Panc1 (cell line): ENCODE measurements at regions not wholly inside any gene's neighbourhood (a gene's known extent, or its start where the extent isn't known, plus 50 kb on each side); places are given as distances from the start of the nearest gene placed in this dataset.
"Not testable (repeated sequence)": the region's sequence is repeated elsewhere in the genome, so short reads cannot be mapped to it uniquely, and the experiment has no call there.

ENCODE experiments used
- ATAC-seq: fragments of 200-7000 bp; cut with Tn5 transposase; 2 replicates; pipeline ENCODE4 v1.9.1; 2020; ENCODE audit warnings: mild to moderate bottlenecking, moderate library complexity
- BruUV-seq: library from RNA; stranded (reverse); fragments of 400-500 nt; replicated peaks from 2 replicates; lab custom pipeline; 2021; lab: Mats Ljungman, UMichigan
- CTCF ChIA-PET: fragments of 300-600 bp; sonication (Branson Sonifier 250); formaldehyde crosslinking; loops from one replicate; lab custom pipeline; 2022; ENCODE audit warnings: antibody characterized with exemption; lab: Charles Lee
- POLR2A ChIA-PET: fragments of 300-600 bp; sonication (Branson Sonifier 250); formaldehyde crosslinking; loops from one replicate; lab custom pipeline; 2022; ENCODE audit warnings: antibody characterized with exemption; lab: Charles Lee
- DNase-seq: peaks from one replicate; pipeline ENCODE4 v3.0.0-alpha.2; 2010; ENCODE audit warnings: low read depth, low spot score
- H3K27ac ChIP-seq: 2 replicates; pipeline ENCODE4 v1.5.1; 2011; ENCODE audit warnings: mild to moderate bottlenecking, low read length, inconsistent platforms
- H3K27me3 ChIP-seq: fragments of 200-500 bp; sonication (Bioruptor generic); 2 replicates; pipeline ENCODE4 v1.6.0; 2014; ENCODE audit warnings: low read length, inconsistent platforms; ENCODE audit not compliant: control insufficient read depth, insufficient read depth
- H3K36me3 ChIP-seq: fragments of 200-500 bp; sonication (Bioruptor generic); 2 replicates; pipeline ENCODE4 v1.5.1; 2014; ENCODE audit warnings: inconsistent platforms, mild to moderate bottlenecking, low read length, moderate library complexity; ENCODE audit not compliant: control insufficient read depth, insufficient read depth
- H3K4me1 ChIP-seq: 2 replicates; pipeline ENCODE4 v1.5.1; 2011; ENCODE audit warnings: inconsistent platforms, mild to moderate bottlenecking, low read length, moderate library complexity; ENCODE audit not compliant: control insufficient read depth, insufficient read depth
- H3K4me3 ChIP-seq, 2 experiments: 2 replicates each; pipeline ENCODE4 v1.5.1; 2011 to 2012; ENCODE audit warnings: low read depth in 2 of 2, low read length in 2 of 2, mild to moderate bottlenecking in 2 of 2, inconsistent platforms in 1 of 2, moderate library complexity in 1 of 2
- H3K9me3 ChIP-seq: fragments of 200-500 bp; sonication (Bioruptor generic); 2 replicates; pipeline ENCODE4 v1.5.1; 2014; ENCODE audit warnings: low read depth, mild to moderate bottlenecking, inconsistent platforms, low read length, moderate library complexity; ENCODE audit not compliant: control insufficient read depth, insufficient read depth
- CTCF ChIP-seq: fragments of 450-650 bp; IDR thresholded peaks from 2 replicates; pipeline ENCODE4 v1.5.1; 2017; ENCODE audit warnings: mild to moderate bottlenecking
- POLR2AphosphoS5 ChIP-seq: IDR thresholded peaks from 2 replicates; pipeline ENCODE4 v1.6.1; 2012; ENCODE audit warnings: mild to moderate bottlenecking, low read depth, low read length, moderate library complexity
- REST ChIP-seq, 2 experiments: IDR thresholded peaks; 2 replicates each; pipeline ENCODE4 v1.6.1; 2011 to 2012; ENCODE audit warnings: low read depth in 2 of 2, control low read depth in 1 of 2, low read length in 1 of 2, mild to moderate bottlenecking in 1 of 2, moderate library complexity in 1 of 2; ENCODE audit not compliant: insufficient read depth in 1 of 2
- SIN3A ChIP-seq: IDR thresholded peaks from 2 replicates; pipeline ENCODE4 v1.6.1; 2012; ENCODE audit warnings: low read depth, mild to moderate bottlenecking, low read length, moderate library complexity, borderline replicate concordance; ENCODE audit not compliant: insufficient read depth
- TCF7L2 ChIP-seq: IDR thresholded peaks from 2 replicates; pipeline ENCODE4 v1.6.1; 2011; ENCODE audit warnings: mild to moderate bottlenecking, low read depth, low read length, inconsistent platforms
- in situ Hi-C: cut with HindIII; loops from 2 replicates; pipeline ENCODE4 v1.10.0; 2016; ENCODE audit warnings: low sequenced_read_pairs, low pct_unique_long_range_greater_than_20kb
- intact Hi-C: fragments of 100-400 bp; cut with micrococcal nuclease; formaldehyde crosslinking; loops from one replicate; pipeline ENCODE4 v1.10.0; 2022; ENCODE audit not compliant: unreplicated experiment

- BruUV-seq: no TSS peak
- Histone ChIP-seq H3K4me3 (no peak overlapping the region), H3K9me3 (no peaks in the 10 kb centered on the region), H3K36me3 (no peaks in the 10 kb centered on the region), H3K27ac (no peak overlapping the region), H3K27me3 (no peaks in the 10 kb centered on the region; the same call in 1 of the 2 replicates), H3K4me1 (no peaks in the 10 kb centered on the region)
- no peak for TF ChIP-seq REST (IDR thresholded peaks at IDR 0.05; ENCODE audit: insufficient read depth in 1 of 2, low read depth in 2 of 2, low read length in 1 of 2)
- no peak for TF ChIP-seq SIN3A
- no peak for TF ChIP-seq CTCF
- no peak for TF ChIP-seq TCF7L2
- no peak for TF ChIP-seq POLR2AphosphoS5
- DNase-seq (no peak), ATAC-seq (no peak)
- in situ Hi-C loops: no loop called here
- ChIA-PET POLR2A (no interaction called here), CTCF (interaction anchor here (0.7 kb wide), 1 partner anchor 335 kb away, joined by 6 read pairs; no protein-coding TSS in a partner anchor)
- intact Hi-C loops: no loop called here
These were observed 80.0 kb upstream of the SNX2 start for GRCh38 chr5:122694884-122695283.

- H3K4me1 ChIP-seq, BruUV-seq, H3K27me3 ChIP-seq, in situ Hi-C loops, H3K27ac ChIP-seq, DNase-seq, ATAC-seq, intact Hi-C loops, CTCF ChIA-PET, POLR2A ChIA-PET, H3K9me3 ChIP-seq, H3K4me3 ChIP-seq, H3K36me3 ChIP-seq: not testable (repeated sequence)
These were observed 78.1 kb upstream of the SNX2 start for GRCh38 chr5:122696735-122697134.

DNA sequence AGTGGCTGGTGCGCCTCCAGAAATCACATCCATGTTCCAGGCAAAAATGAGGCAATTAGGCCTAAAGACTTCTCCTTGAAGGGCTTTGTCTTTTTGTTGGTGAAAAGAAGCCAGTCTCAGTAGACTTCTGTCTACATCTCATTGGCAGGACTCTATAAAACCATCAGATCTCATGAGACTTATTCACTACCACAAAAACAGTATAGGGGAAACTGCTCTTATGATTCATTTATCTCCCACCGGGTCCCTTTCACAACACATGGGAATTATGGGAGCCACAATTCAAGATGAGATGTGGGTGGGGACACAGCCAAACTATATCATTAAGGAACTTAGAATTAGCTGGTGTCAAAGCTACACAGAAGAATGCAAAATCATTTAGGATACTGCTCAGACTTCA is 77.7 kb upstream of the SNX2 start:
- Histone ChIP-seq H3K27ac (no peak overlapping the region), H3K9me3 (no peaks in the 10 kb centered on the region), H3K4me3 (no peak overlapping the region), H3K4me1 (no peaks in the 10 kb centered on the region), H3K36me3 (no peaks in the 10 kb centered on the region), H3K27me3 (no peaks in the 10 kb centered on the region; the same call in 1 of the 2 replicates)
- TF ChIP-seq TCF7L2: no peak
- no TSS peak for BruUV-seq
- intact Hi-C loops (no loop called here), in situ Hi-C loops (no loop called here)
- no peak for DNase-seq
- no peak for ATAC-seq
- CTCF ChIA-PET: no interaction called here
- POLR2A ChIA-PET: no interaction called here
